ENCODE measurements at regions not wholly inside any gene's neighbourhood (a gene's known extent, or its start where the extent isn't known, plus 50 kb on each side); places are given as distances from the start of the nearest gene placed in this dataset.

- no CpG with 5 or more reads among the region's 29 CpGs for WGBS (ENCODE audit: low lambda C conversion rate)
- Histone ChIP-seq H3K36me3 (replicated peaks in 1 of 2; ENCODE audit: control insufficient read depth in 1 of 2, insufficient read depth in 2 of 2, low read length in 2 of 2) (no peaks in the 10 kb centered on the region), H3K27ac (ENCODE audit: extremely low read length, insufficient read depth, low read length) (no peak overlapping the region), H4K20me1 (ENCODE audit: insufficient read depth, low read length) (no peaks in the 10 kb centered on the region), H2AFZ (ENCODE audit: low read length) (no peak overlapping the region), H3K4me1 (ENCODE audit: insufficient read depth, low read length) (no peaks in the 10 kb centered on the region), H3K4me2 (ENCODE audit: low read depth, low read length) (no peak overlapping the region), H3K79me2 (ENCODE audit: insufficient read depth, low read length) (no peaks in the 10 kb centered on the region), H3K9ac (ENCODE audit: insufficient read depth, low read depth, low read length) (no peak overlapping the region), H3K27me3 (ENCODE audit: control insufficient read depth in 1 of 2, insufficient read depth in 2 of 2, low read length in 2 of 2) (no peaks in the 10 kb centered on the region), H3K4me3 (replicated peaks in 1 of 3; ENCODE audit: insufficient read depth in 1 of 3, low read depth in 2 of 3, low read length in 3 of 3) (no peak overlapping the region), H3K9me3 (ENCODE audit: low read length) (peaks cover 67% of the 10 kb centered on the region)
- in situ Hi-C loops (cut with HindIII; ENCODE audit: extremely low pct_ligation_motif_present, low pct_unique_long_range_greater_than_20kb), result no loop called here
- CTCF ChIA-PET (ENCODE audit: low intra/inter-chr PET ratio, low total read pairs), result no interaction called here
- intact Hi-C loops (cut with micrococcal nuclease; ENCODE audit: unreplicated experiment), result no loop called here
- POLR2A ChIA-PET, result no interaction called here
- BruUV-seq (replicated peaks), result no TSS peak
- TF ChIP-seq SP1 (IDR thresholded peaks at IDR 0.05) (no peak), SP1 (CRISPR knock-in tag; IDR thresholded peaks at IDR 0.05) (no peak), SOX5 (CRISPR knock-in tag; IDR thresholded peaks at IDR 0.05; ENCODE audit: borderline replicate concordance) (no peak), CHCHD3 (CRISPR knock-in tag; IDR thresholded peaks at IDR 0.05) (no peak), RXRA (CRISPR knock-in tag; IDR thresholded peaks at IDR 0.05) (no peak), ZKSCAN5 (CRISPR knock-in tag; IDR thresholded peaks at IDR 0.05) (no peak), ARID2 (CRISPR knock-in tag; IDR thresholded peaks at IDR 0.05; ENCODE audit: borderline replicate concordance) (no peak), NR2F1 (CRISPR knock-in tag; IDR thresholded peaks at IDR 0.05) (no peak), GZF1 (CRISPR knock-in tag; IDR thresholded peaks at IDR 0.05) (no peak), ZNF326 (CRISPR knock-in tag; IDR thresholded peaks at IDR 0.05; ENCODE audit: borderline replicate concordance) (no peak), RCOR2 (CRISPR knock-in tag; IDR thresholded peaks at IDR 0.05) (no peak), EED (CRISPR knock-in tag; IDR thresholded peaks at IDR 0.05) (no peak), ARHGAP35 (CRISPR knock-in tag; IDR thresholded peaks at IDR 0.05; ENCODE audit: borderline replicate concordance) (no peak), HOMEZ (CRISPR knock-in tag; IDR thresholded peaks at IDR 0.05; ENCODE audit: low read depth) (no peak), KLF15 (CRISPR knock-in tag; IDR thresholded peaks at IDR 0.05; ENCODE audit: borderline replicate concordance) (no peak)
- TF ChIP-seq, protein P1, sequence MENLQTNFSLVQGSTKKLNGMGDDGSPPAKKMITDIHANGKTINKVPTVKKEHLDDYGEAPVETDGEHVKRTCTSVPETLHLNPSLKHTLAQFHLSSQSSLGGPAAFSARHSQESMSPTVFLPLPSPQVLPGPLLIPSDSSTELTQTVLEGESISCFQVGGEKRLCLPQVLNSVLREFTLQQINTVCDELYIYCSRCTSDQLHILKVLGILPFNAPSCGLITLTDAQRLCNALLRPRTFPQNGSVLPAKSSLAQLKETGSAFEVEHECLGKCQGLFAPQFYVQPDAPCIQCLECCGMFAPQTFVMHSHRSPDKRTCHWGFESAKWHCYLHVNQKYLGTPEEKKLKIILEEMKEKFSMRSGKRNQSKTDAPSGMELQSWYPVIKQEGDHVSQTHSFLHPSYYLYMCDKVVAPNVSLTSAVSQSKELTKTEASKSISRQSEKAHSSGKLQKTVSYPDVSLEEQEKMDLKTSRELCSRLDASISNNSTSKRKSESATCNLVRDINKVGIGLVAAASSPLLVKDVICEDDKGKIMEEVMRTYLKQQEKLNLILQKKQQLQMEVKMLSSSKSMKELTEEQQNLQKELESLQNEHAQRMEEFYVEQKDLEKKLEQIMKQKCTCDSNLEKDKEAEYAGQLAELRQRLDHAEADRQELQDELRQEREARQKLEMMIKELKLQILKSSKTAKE (CRISPR knock-in tag; IDR thresholded peaks at IDR 0.05; ENCODE audit: borderline replicate concordance), result no peak
- TF ChIP-seq, protein P2, sequence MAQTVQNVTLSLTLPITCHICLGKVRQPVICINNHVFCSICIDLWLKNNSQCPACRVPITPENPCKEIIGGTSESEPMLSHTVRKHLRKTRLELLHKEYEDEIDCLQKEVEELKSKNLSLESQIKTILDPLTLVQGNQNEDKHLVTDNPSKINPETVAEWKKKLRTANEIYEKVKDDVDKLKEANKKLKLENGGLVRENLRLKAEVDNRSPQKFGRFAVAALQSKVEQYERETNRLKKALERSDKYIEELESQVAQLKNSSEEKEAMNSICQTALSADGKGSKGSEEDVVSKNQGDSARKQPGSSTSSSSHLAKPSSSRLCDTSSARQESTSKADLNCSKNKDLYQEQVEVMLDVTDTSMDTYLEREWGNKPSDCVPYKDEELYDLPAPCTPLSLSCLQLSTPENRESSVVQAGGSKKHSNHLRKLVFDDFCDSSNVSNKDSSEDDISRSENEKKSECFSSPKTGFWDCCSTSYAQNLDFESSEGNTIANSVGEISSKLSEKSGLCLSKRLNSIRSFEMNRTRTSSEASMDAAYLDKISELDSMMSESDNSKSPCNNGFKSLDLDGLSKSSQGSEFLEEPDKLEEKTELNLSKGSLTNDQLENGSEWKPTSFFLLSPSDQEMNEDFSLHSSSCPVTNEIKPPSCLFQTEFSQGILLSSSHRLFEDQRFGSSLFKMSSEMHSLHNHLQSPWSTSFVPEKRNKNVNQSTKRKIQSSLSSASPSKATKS (CRISPR knock-in tag; IDR thresholded peaks at IDR 0.05), result no peak
- TF ChIP-seq, protein P3, sequence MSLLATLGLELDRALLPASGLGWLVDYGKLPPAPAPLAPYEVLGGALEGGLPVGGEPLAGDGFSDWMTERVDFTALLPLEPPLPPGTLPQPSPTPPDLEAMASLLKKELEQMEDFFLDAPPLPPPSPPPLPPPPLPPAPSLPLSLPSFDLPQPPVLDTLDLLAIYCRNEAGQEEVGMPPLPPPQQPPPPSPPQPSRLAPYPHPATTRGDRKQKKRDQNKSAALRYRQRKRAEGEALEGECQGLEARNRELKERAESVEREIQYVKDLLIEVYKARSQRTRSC (CRISPR knock-in tag; IDR thresholded peaks at IDR 0.05; ENCODE audit: low read depth), result no peak
- no peak for FAIRE-seq
- no peak for DNase-seq (ENCODE audit: low spot score)
- ATAC-seq, result no peak
Measured at GRCh38 chr9:24738421-24738961, 192.8 kb upstream of the IZUMO3 start.

Data from HepG2 (cell line).